ENCODE measurements at regions not wholly inside any gene's neighbourhood (a gene's known extent, or its start where the extent isn't known, plus 50 kb on each side); places are given as distances from the start of the nearest gene placed in this dataset.
"Not testable (repeated sequence)": the region's sequence is repeated elsewhere in the genome, so short reads cannot be mapped to it uniquely, and the experiment has no call there.

GRCh38 chr4:173990869-173991210, 292.6 kb downstream of the FBXO8 start:
- no peaks in the 10 kb centered on the region for H3K4me1 Mint-ChIP-seq
- no peak for DNase-seq
- H3K36me3 Mint-ChIP-seq, result no peaks in the 10 kb centered on the region
- H3K4me3 Mint-ChIP-seq, result no peak overlapping the region
- H3K9me3 Mint-ChIP-seq, result no peaks in the 10 kb centered on the region
- no peaks in the 10 kb centered on the region for H3K27me3 Mint-ChIP-seq
- CTCF ChIA-PET, result interaction anchor here (1.2 to 1.4 kb wide), 2 partner anchors 9 to 485 kb away, joined by 4 to 5 read pairs; no protein-coding TSS in a partner anchor
- no peak overlapping the region for H3K27ac Mint-ChIP-seq

- Mint-ChIP-seq H3K36me3 (no peaks in the 10 kb centered on the region), H3K27me3 (no peaks in the 10 kb centered on the region), H3K27ac (no peak overlapping the region), H3K4me3 (no peak overlapping the region), H3K9me3 (no peaks in the 10 kb centered on the region), H3K4me1 (no peaks in the 10 kb centered on the region)
- CTCF ChIA-PET, result interaction anchor here (0.5 to 1.4 kb wide), 4 partner anchors 9 to 636 kb away, joined by 3 to 5 read pairs (median 4); no protein-coding TSS in a partner anchor
- DNase-seq, result no peak
Observed at GRCh38 chr4:173990126-173990868, 293.2 kb downstream of the FBXO8 start.

GRCh38 chr4:173963523-173963922, 319.9 kb downstream of the FBXO8 start:
- H3K27me3 Mint-ChIP-seq, H3K9me3 Mint-ChIP-seq, H3K4me3 Mint-ChIP-seq, H3K27ac Mint-ChIP-seq, CTCF ChIA-PET, H3K4me1 Mint-ChIP-seq, H3K36me3 Mint-ChIP-seq, DNase-seq: not testable (repeated sequence)

GRCh38 chr4:173960398-173960797, 323.1 kb downstream of the FBXO8 start:
- CTCF ChIA-PET, result interaction anchor here (1.0 kb wide), 1 partner anchor 12 kb away, joined by 3 read pairs; no protein-coding TSS in a partner anchor
- Mint-ChIP-seq H3K27me3 (no peaks in the 10 kb centered on the region), H3K36me3 (no peaks in the 10 kb centered on the region), H3K27ac (no peak overlapping the region), H3K4me1 (no peaks in the 10 kb centered on the region), H3K9me3 (no peaks in the 10 kb centered on the region), H3K4me3 (no peak overlapping the region)
- DNase-seq, result no peak

GRCh38 chr4:173958445-173958844, 325.0 kb downstream of the FBXO8 start:
- no peaks in the 10 kb centered on the region for H3K27me3 Mint-ChIP-seq
- H3K9me3 Mint-ChIP-seq, result no peaks in the 10 kb centered on the region
- no peak overlapping the region for H3K27ac Mint-ChIP-seq
- H3K36me3 Mint-ChIP-seq, result no peaks in the 10 kb centered on the region
- CTCF ChIA-PET, result no interaction called here
- no peak for DNase-seq
- H3K4me1 Mint-ChIP-seq, result no peaks in the 10 kb centered on the region
- no peak overlapping the region for H3K4me3 Mint-ChIP-seq

GRCh38 chr4:173943547-173943946, 339.9 kb downstream of the FBXO8 start:
- Mint-ChIP-seq H3K4me1 (no peaks in the 10 kb centered on the region), H3K4me3 (no peak overlapping the region), H3K27ac (no peak overlapping the region), H3K36me3 (no peaks in the 10 kb centered on the region), H3K9me3 (no peaks in the 10 kb centered on the region), H3K27me3 (no peaks in the 10 kb centered on the region)
- no peak for DNase-seq
- CTCF ChIA-PET, result no interaction called here

GRCh38 chr4:173940146-173940545, 343.3 kb downstream of the FBXO8 start:
- H3K27me3 Mint-ChIP-seq, result no peaks in the 10 kb centered on the region
- no peaks in the 10 kb centered on the region for H3K9me3 Mint-ChIP-seq
- no peak overlapping the region for H3K27ac Mint-ChIP-seq
- no peaks in the 10 kb centered on the region for H3K36me3 Mint-ChIP-seq
- CTCF ChIA-PET, result no interaction called here
- no peaks in the 10 kb centered on the region for H3K4me1 Mint-ChIP-seq
- no peak for DNase-seq
- no peak overlapping the region for H3K4me3 Mint-ChIP-seq

- Mint-ChIP-seq H3K27ac (no peak overlapping the region), H3K4me1 (no peaks in the 10 kb centered on the region), H3K4me3 (no peak overlapping the region), H3K27me3 (no peaks in the 10 kb centered on the region), H3K9me3 (no peaks in the 10 kb centered on the region), H3K36me3 (no peaks in the 10 kb centered on the region)
- DNase-seq, result no peak
- CTCF ChIA-PET, result no interaction called here
Observed at GRCh38 chr4:173937631-173938270, 345.7 kb downstream of the FBXO8 start.

- no peak overlapping the region for H3K27ac Mint-ChIP-seq
- H3K4me3 Mint-ChIP-seq, result no peak overlapping the region
- no peaks in the 10 kb centered on the region for H3K36me3 Mint-ChIP-seq
- no peaks in the 10 kb centered on the region for H3K9me3 Mint-ChIP-seq
- DNase-seq, result no peak
- CTCF ChIA-PET, result no interaction called here
- H3K27me3 Mint-ChIP-seq, result no peaks in the 10 kb centered on the region
- no peaks in the 10 kb centered on the region for H3K4me1 Mint-ChIP-seq
Observed at GRCh38 chr4:173936861-173937260, 346.6 kb downstream of the FBXO8 start.

- Mint-ChIP-seq H3K4me1 (no peaks in the 10 kb centered on the region), H3K27ac (no peak overlapping the region), H3K9me3 (no peaks in the 10 kb centered on the region), H3K27me3 (no peaks in the 10 kb centered on the region), H3K4me3 (no peak overlapping the region), H3K36me3 (no peaks in the 10 kb centered on the region)
- CTCF ChIA-PET, result no interaction called here
- no peak for DNase-seq
Observed at GRCh38 chr4:173935622-173936405, 347.7 kb downstream of the FBXO8 start.

- DNase-seq, result no peak
- Mint-ChIP-seq H3K36me3 (no peaks in the 10 kb centered on the region), H3K9me3 (no peaks in the 10 kb centered on the region), H3K27me3 (no peaks in the 10 kb centered on the region), H3K4me1 (no peaks in the 10 kb centered on the region), H3K4me3 (no peak overlapping the region), H3K27ac (no peak overlapping the region)
- CTCF ChIA-PET, result no interaction called here
Observed at GRCh38 chr4:173934933-173935620, 348.4 kb downstream of the FBXO8 start.

GRCh38 chr4:173934201-173934600, 349.3 kb downstream of the FBXO8 start:
- H3K27me3 Mint-ChIP-seq, result no peaks in the 10 kb centered on the region
- DNase-seq, result no peak
- no peak overlapping the region for H3K4me3 Mint-ChIP-seq
- no peak overlapping the region for H3K27ac Mint-ChIP-seq
- CTCF ChIA-PET, result no interaction called here
- no peaks in the 10 kb centered on the region for H3K9me3 Mint-ChIP-seq
- no peaks in the 10 kb centered on the region for H3K36me3 Mint-ChIP-seq
- no peaks in the 10 kb centered on the region for H3K4me1 Mint-ChIP-seq

- CTCF ChIA-PET, result no interaction called here
Observed at GRCh38 chr4:173932701-173933100, 350.8 kb downstream of the FBXO8 start.

GRCh38 chr4:173930329-173930967, 353.0 kb downstream of the FBXO8 start:
- DNase-seq, result no peak
- Mint-ChIP-seq H3K36me3 (no peaks in the 10 kb centered on the region), H3K27me3 (no peaks in the 10 kb centered on the region), H3K9me3 (no peaks in the 10 kb centered on the region), H3K4me1 (no peaks in the 10 kb centered on the region), H3K4me3 (no peak overlapping the region), H3K27ac (no peak overlapping the region)
- CTCF ChIA-PET, result no interaction called here

More at GRCh38 chr4:173932701-173933100, 350.8 kb downstream of the FBXO8 start:
- H3K36me3 Mint-ChIP-seq, result no peaks in the 10 kb centered on the region
- H3K4me3 Mint-ChIP-seq, result no peak overlapping the region
- no peaks in the 10 kb centered on the region for H3K4me1 Mint-ChIP-seq
- no peaks in the 10 kb centered on the region for H3K9me3 Mint-ChIP-seq
- DNase-seq, result no peak
- no peaks in the 10 kb centered on the region for H3K27me3 Mint-ChIP-seq
- no peak overlapping the region for H3K27ac Mint-ChIP-seq
